Keratinocyte (primary cell): ENCODE measurements at regions not wholly inside any gene's neighbourhood (a gene's known extent, or its start where the extent isn't known, plus 50 kb on each side); places are given as distances from the start of the nearest gene placed in this dataset.

Source experiments
- DNase-seq: peaks from one replicate; pipeline ENCODE4 v3.0.0-alpha.2; 2011; ENCODE audit warnings: low read depth, missing footprints, low spot score
- FAIRE-seq: peaks from 2 replicates; lab custom pipeline; 2011; peaks lifted over from hg19 to GRCh38; lab: Jason Lieb, UNC
- H2AFZ ChIP-seq: 2 replicates; pipeline ENCODE4 v1.6.0; 2012; ENCODE audit warnings: low read length, control low read depth, inconsistent platforms; ENCODE audit not compliant: control insufficient read depth
- H3K27ac ChIP-seq: 2 replicates; pipeline ENCODE4 v1.5.1; 2011; ENCODE audit warnings: low read length; ENCODE audit not compliant: control insufficient read depth, insufficient read depth
- H3K27me3 ChIP-seq: 3 replicates; pipeline ENCODE4 v1.6.0; 2011; ENCODE audit warnings: low read length; ENCODE audit not compliant: control insufficient read depth, insufficient read depth; ENCODE audit errors: extremely low read depth
- H3K36me3 ChIP-seq, 2 experiments: 2 replicates in 1 of 2; 3 replicates in 1 of 2; pipeline ENCODE4 v1.5.1; 2011; ENCODE audit warnings: low read length in 2 of 2, mild to moderate bottlenecking in 1 of 2; ENCODE audit not compliant: control insufficient read depth in 2 of 2, insufficient read depth in 2 of 2; ENCODE audit errors: extremely low read depth in 1 of 2
- H3K4me1 ChIP-seq: 3 replicates; pipeline ENCODE4 v1.5.1; 2011; ENCODE audit warnings: low read length; ENCODE audit not compliant: control insufficient read depth, insufficient read depth; ENCODE audit errors: extremely low read depth
- H3K4me2 ChIP-seq: 3 replicates; pipeline ENCODE4 v1.6.0; 2011; ENCODE audit warnings: low read depth, low read length; ENCODE audit not compliant: control insufficient read depth, insufficient read depth; ENCODE audit errors: extremely low read depth
- H3K4me3 ChIP-seq, 3 experiments: fragments of 200-600 bp in 1 of 3; sonication (generic) in 1 of 3; 2 replicates in 2 of 3; 3 replicates in 1 of 3; pipeline ENCODE4 v1.5.1; 2011 to 2016; ENCODE audit warnings: low read length in 3 of 3, mild to moderate bottlenecking in 3 of 3, control low read depth in 2 of 3, inconsistent platforms in 1 of 3, low read depth in 1 of 3, mixed read lengths in 1 of 3, mixed run types in 1 of 3, moderate library complexity in 1 of 3; ENCODE audit not compliant: control insufficient read depth in 2 of 3, insufficient read depth in 2 of 3; ENCODE audit errors: extremely low read depth in 1 of 3
- H3K79me2 ChIP-seq: 2 replicates; pipeline ENCODE4 v1.6.0; 2012; ENCODE audit warnings: low read length; ENCODE audit not compliant: control insufficient read depth, insufficient read depth
- H3K9ac ChIP-seq: 3 replicates; pipeline ENCODE4 v1.6.0; 2011; ENCODE audit warnings: low read length; ENCODE audit not compliant: control insufficient read depth, insufficient read depth; ENCODE audit errors: extremely low read depth
- H3K9me1 ChIP-seq: 3 replicates; pipeline ENCODE4 v1.6.0; 2011; ENCODE audit warnings: low read length; ENCODE audit not compliant: control insufficient read depth, insufficient read depth; ENCODE audit errors: extremely low read depth
- H3K9me3 ChIP-seq: 2 replicates; pipeline ENCODE4 v1.5.1; 2012; ENCODE audit warnings: low read depth, low read length; ENCODE audit not compliant: control insufficient read depth
- H4K20me1 ChIP-seq: 3 replicates; pipeline ENCODE4 v1.6.0; 2011; ENCODE audit warnings: low read length; ENCODE audit not compliant: control insufficient read depth, insufficient read depth; ENCODE audit errors: extremely low read depth
- CTCF ChIP-seq, 3 experiments: IDR thresholded peaks in 1 of 3; conservative IDR thresholded peaks in 1 of 3; optimal IDR thresholded peaks in 1 of 3; 2 replicates in 2 of 3; 3 replicates in 1 of 3; pipeline versions ENCODE3 to v1.5.1; 2011; ENCODE audit warnings: low read length in 3 of 3, mild to moderate bottlenecking in 3 of 3, moderate library complexity in 2 of 3, control low read depth in 1 of 3, inconsistent platforms in 1 of 3; ENCODE audit not compliant: insufficient read depth in 2 of 3; ENCODE audit errors: extremely low read depth in 1 of 3
- EZH2 ChIP-seq: IDR thresholded peaks from one replicate; pipeline ENCODE4 v1.6.1; 2012; ENCODE audit warnings: inconsistent platforms, mild to moderate bottlenecking, low read length, moderate library complexity
- dilution Hi-C: fragments of 300-500 bp; cut with MboI; formaldehyde crosslinking; loops from one replicate; pipeline ENCODE4 v1.7.0; 2020; ENCODE audit warnings: low sequenced_read_pairs; ENCODE audit not compliant: extremely low pct_ligation_motif_present

- no peaks in the 10 kb centered on the region for H3K9me1 ChIP-seq
- H3K4me2 ChIP-seq, result no peak overlapping the region
- TF ChIP-seq EZH2, result no peak
- TF ChIP-seq CTCF (optimal IDR thresholded peaks at IDR 0.05 in 1 of 3, IDR thresholded peaks at IDR 0.05 in 1 of 3, conservative IDR thresholded peaks at IDR 0.05 in 1 of 3; ENCODE audit: extremely low read depth in 1 of 3, insufficient read depth in 2 of 3, low read length in 3 of 3), result no peak
- H3K9me3 ChIP-seq, result no peaks in the 10 kb centered on the region
- H3K36me3 ChIP-seq, result no peaks in the 10 kb centered on the region
- H3K79me2 ChIP-seq, result no peaks in the 10 kb centered on the region
- dilution Hi-C loops, result no loop called here
- FAIRE-seq, result no peak
- no peak overlapping the region for H3K27ac ChIP-seq
- no peak overlapping the region for H2AFZ ChIP-seq
- H3K4me1 ChIP-seq, result no peaks in the 10 kb centered on the region
- DNase-seq, result no peak
- H3K9ac ChIP-seq, result no peak overlapping the region
- no peaks in the 10 kb centered on the region for H3K27me3 ChIP-seq
- no peaks in the 10 kb centered on the region for H4K20me1 ChIP-seq
- H3K4me3 ChIP-seq, result no peak overlapping the region
These were observed 437.2 kb upstream of the MKI67 start for GRCh38 chr10:128563387-128563786.

- no peak overlapping the region for H3K4me3 ChIP-seq
- dilution Hi-C loops, result no loop called here
- H3K4me1 ChIP-seq, result no peaks in the 10 kb centered on the region
- TF ChIP-seq CTCF (optimal IDR thresholded peaks at IDR 0.05 in 1 of 3, IDR thresholded peaks at IDR 0.05 in 1 of 3, conservative IDR thresholded peaks at IDR 0.05 in 1 of 3; ENCODE audit: extremely low read depth in 1 of 3, insufficient read depth in 2 of 3, low read length in 3 of 3), result no peak
- no peak for TF ChIP-seq EZH2
- H3K9ac ChIP-seq, result no peak overlapping the region
- FAIRE-seq (no peak), DNase-seq (no peak)
- H2AFZ ChIP-seq, result no peak overlapping the region
- no peaks in the 10 kb centered on the region for H4K20me1 ChIP-seq
- H3K79me2 ChIP-seq, result no peaks in the 10 kb centered on the region
- H3K36me3 ChIP-seq, result no peaks in the 10 kb centered on the region
- H3K27me3 ChIP-seq, result no peaks in the 10 kb centered on the region
- H3K9me3 ChIP-seq, result no peaks in the 10 kb centered on the region
- no peak overlapping the region for H3K4me2 ChIP-seq
- no peak overlapping the region for H3K27ac ChIP-seq
- no peaks in the 10 kb centered on the region for H3K9me1 ChIP-seq
These were observed 437.7 kb upstream of the MKI67 start for GRCh38 chr10:128563904-128564303.
